NCI-H82 treated with DMSO at 0.1 percent for 48 hours (cell line): ENCODE measurements at regions not wholly inside any gene's neighbourhood (a gene's known extent, or its start where the extent isn't known, plus 50 kb on each side); places are given as distances from the start of the nearest gene placed in this dataset.

ENCODE experiments used
- DNase-seq: peaks from one replicate; lab custom pipeline; 2025; ENCODE audit not compliant: unreplicated experiment; lab: John Stamatoyannopoulos, UW

GRCh38 chr18:41700416-41700815 lies 254.6 kb upstream of the PIK3C3 start:
- DNase-seq = no peak

- no peak for DNase-seq
These were observed 259.6 kb upstream of the PIK3C3 start for GRCh38 chr18:41695441-41695840.

GRCh38 chr18:41693008-41693407 lies 262.0 kb upstream of the PIK3C3 start:
- DNase-seq = no peak

- no peak for DNase-seq
These were observed 264.5 kb upstream of the PIK3C3 start for GRCh38 chr18:41690332-41691127.

- no peak for DNase-seq
These were observed 267.9 kb upstream of the PIK3C3 start for GRCh38 chr18:41687138-41687537.

- no peak for DNase-seq
These were observed 273.7 kb upstream of the PIK3C3 start for GRCh38 chr18:41681138-41681880.

GRCh38 chr18:41674506-41674905 lies 280.5 kb upstream of the PIK3C3 start:
- DNase-seq = no peak

- DNase-seq = no peak
These were observed 288.8 kb upstream of the PIK3C3 start for GRCh38 chr18:41666231-41666630.

GRCh38 chr18:41665210-41665609 lies 289.8 kb upstream of the PIK3C3 start:
- no peak for DNase-seq

- no peak for DNase-seq
These were observed 294.4 kb upstream of the PIK3C3 start for GRCh38 chr18:41660654-41661053.

- DNase-seq = no peak
These were observed 295.4 kb upstream of the PIK3C3 start for GRCh38 chr18:41659438-41660130.

- DNase-seq = no peak
These were observed 297.8 kb upstream of the PIK3C3 start for GRCh38 chr18:41657189-41657588.

- DNase-seq = no peak
These were observed 300.0 kb upstream of the PIK3C3 start for GRCh38 chr18:41655074-41655473.

- DNase-seq = no peak
These were observed 307.1 kb upstream of the PIK3C3 start for GRCh38 chr18:41647914-41648313.

GRCh38 chr18:41646915-41647620 lies 308.0 kb upstream of the PIK3C3 start:
- no peak for DNase-seq

GRCh38 chr18:41645589-41646360 lies 309.3 kb upstream of the PIK3C3 start:
- no peak for DNase-seq

- no peak for DNase-seq
These were observed 310.6 kb upstream of the PIK3C3 start for GRCh38 chr18:41644466-41644865.

- no peak for DNase-seq
These were observed 311.6 kb upstream of the PIK3C3 start for GRCh38 chr18:41643427-41643826.

- no peak for DNase-seq
These were observed 312.3 kb upstream of the PIK3C3 start for GRCh38 chr18:41642756-41643155.

- no peak for DNase-seq
These were observed 315.8 kb upstream of the PIK3C3 start for GRCh38 chr18:41639218-41639617.
